ENCODE measurements at regions not wholly inside any gene's neighbourhood (a gene's known extent, or its start where the extent isn't known, plus 50 kb on each side); places are given as distances from the start of the nearest gene placed in this dataset.

DNA sequence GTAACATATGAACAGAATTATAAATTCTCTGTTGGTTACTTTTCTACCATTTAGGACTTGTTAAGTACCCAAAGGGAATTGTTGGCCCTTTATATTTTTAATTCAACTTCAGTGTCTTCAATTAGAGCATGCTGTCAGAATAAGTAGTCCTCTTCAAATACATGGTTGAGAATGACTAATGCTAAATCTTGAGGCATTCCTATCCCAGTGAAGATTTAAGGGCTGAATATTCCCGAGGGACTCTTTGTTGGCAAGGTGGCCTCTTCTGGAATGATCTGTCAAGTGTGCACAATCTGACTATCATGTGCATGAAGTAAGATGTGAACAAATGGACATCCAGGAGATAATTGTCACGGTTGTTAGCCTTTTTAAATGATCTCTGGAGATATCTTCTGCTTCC is 421.7 kb downstream of the BMP2 start:
- no peak for ATAC-seq (replicated peaks)
- DNase-seq: no peak
- Mint-ChIP-seq H3K27ac (no peak overlapping the region), H3K4me3 (no peak overlapping the region), H3K27me3 (no peaks in the 10 kb centered on the region), H3K36me3 (ENCODE audit: insufficient read depth) (no peaks in the 10 kb centered on the region), H3K4me1 (ENCODE audit: low read depth in 2 of 2) (no peaks in the 10 kb centered on the region), H3K9me3 (peaks cover 1 to 21% of the 10 kb centered on the region in 2 donors)

DNA sequence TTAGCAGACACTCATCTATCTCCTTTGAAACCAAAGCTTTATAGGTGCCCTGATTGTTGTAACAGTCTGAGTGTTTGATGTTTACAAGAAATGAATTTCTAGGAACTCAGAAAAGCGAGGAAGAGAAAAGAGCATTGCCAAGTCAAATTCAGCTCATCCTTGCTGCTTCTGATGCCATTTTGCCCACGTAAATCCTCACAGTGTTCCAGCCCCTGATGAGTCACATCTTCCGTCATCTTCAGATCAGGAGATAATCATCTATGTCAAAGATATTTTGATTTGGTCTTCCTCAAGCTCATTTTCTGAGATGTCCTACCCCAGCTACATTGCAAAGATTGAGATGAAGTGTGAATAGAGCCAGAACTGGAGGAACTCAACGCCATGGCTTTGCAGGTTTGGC is 426.2 kb downstream of the BMP2 start:
- DNase-seq (no peak), ATAC-seq (replicated peaks) (no peak)
- H3K4me3 Mint-ChIP-seq: no peak overlapping the region
- H3K27me3 Mint-ChIP-seq: no peaks in the 10 kb centered on the region
- peaks cover 6 to 21% of the 10 kb centered on the region in 2 donors for H3K9me3 Mint-ChIP-seq
- H3K36me3 Mint-ChIP-seq (ENCODE audit: insufficient read depth): no peaks in the 10 kb centered on the region
- H3K27ac Mint-ChIP-seq: no peak overlapping the region
- H3K4me1 Mint-ChIP-seq (ENCODE audit: low read depth in 2 of 2): no peaks in the 10 kb centered on the region

- no peaks in the 10 kb centered on the region for H3K4me1 Mint-ChIP-seq (ENCODE audit: low read depth in 2 of 2)
- no peak overlapping the region for H3K4me3 Mint-ChIP-seq
- no peak for DNase-seq
- no peak overlapping the region for H3K27ac Mint-ChIP-seq
- H3K9me3 Mint-ChIP-seq: peaks cover 8 to 16% of the 10 kb centered on the region in 2 donors
- ATAC-seq (replicated peaks): no peak
- H3K36me3 Mint-ChIP-seq (ENCODE audit: insufficient read depth): no peaks in the 10 kb centered on the region
- no peaks in the 10 kb centered on the region for H3K27me3 Mint-ChIP-seq
These were observed 428.2 kb downstream of the BMP2 start for GRCh38 chr20:7195704-7196103.

GRCh38 chr20:7196481-7196880 is 429.0 kb downstream of the BMP2 start:
- no peak for ATAC-seq (replicated peaks)
- Mint-ChIP-seq H3K4me1 (ENCODE audit: low read depth in 2 of 2) (no peaks in the 10 kb centered on the region), H3K4me3 (no peak overlapping the region), H3K27ac (no peak overlapping the region), H3K9me3 (peaks cover 8% of the 10 kb centered on the region in 2 donors), H3K36me3 (ENCODE audit: insufficient read depth) (no peaks in the 10 kb centered on the region), H3K27me3 (no peaks in the 10 kb centered on the region)
- no peak for DNase-seq

DNA sequence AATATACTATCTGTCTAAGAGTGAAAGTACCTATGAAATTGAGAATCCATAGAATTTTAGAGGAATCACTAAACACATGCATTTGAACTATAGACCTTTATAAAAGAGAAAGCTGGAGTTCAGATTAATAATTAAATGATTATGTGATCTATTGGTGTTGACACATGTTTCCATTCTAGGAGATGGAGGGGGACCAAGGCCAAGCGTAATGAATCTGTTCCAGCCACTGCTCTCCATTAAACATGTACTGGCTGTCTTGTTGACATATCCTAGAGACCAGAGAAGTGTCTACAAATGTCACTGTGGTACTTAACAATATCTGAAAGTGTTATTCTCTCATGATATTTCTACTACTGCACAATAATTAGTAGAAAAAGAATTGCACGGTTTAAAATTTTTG is 432.4 kb downstream of the BMP2 start:
- DNase-seq: no peak
- no peaks in the 10 kb centered on the region for H3K4me1 Mint-ChIP-seq (ENCODE audit: low read depth in 2 of 2)
- no peaks in the 10 kb centered on the region for H3K27me3 Mint-ChIP-seq
- peaks cover 7 to 12% of the 10 kb centered on the region in 2 donors for H3K9me3 Mint-ChIP-seq
- no peak overlapping the region for H3K4me3 Mint-ChIP-seq
- ATAC-seq (replicated peaks): no peak
- no peaks in the 10 kb centered on the region for H3K36me3 Mint-ChIP-seq (ENCODE audit: insufficient read depth)
- H3K27ac Mint-ChIP-seq: no peak overlapping the region

GRCh38 chr20:7207186-7207798 is 439.8 kb downstream of the BMP2 start:
- H3K36me3 Mint-ChIP-seq (ENCODE audit: insufficient read depth): no peaks in the 10 kb centered on the region
- H3K27ac Mint-ChIP-seq: no peak overlapping the region
- no peak overlapping the region for H3K4me3 Mint-ChIP-seq
- H3K9me3 Mint-ChIP-seq: peaks cover 14 to 21% of the 10 kb centered on the region in 2 donors
- no peaks in the 10 kb centered on the region for H3K27me3 Mint-ChIP-seq
- no peak for ATAC-seq (replicated peaks)
- H3K4me1 Mint-ChIP-seq (ENCODE audit: low read depth in 2 of 2): no peaks in the 10 kb centered on the region
- no peak for DNase-seq

- Mint-ChIP-seq H3K27ac (no peak overlapping the region), H3K36me3 (ENCODE audit: insufficient read depth) (no peaks in the 10 kb centered on the region), H3K9me3 (peaks cover 13 to 21% of the 10 kb centered on the region in 2 donors), H3K4me3 (no peak overlapping the region), H3K4me1 (ENCODE audit: low read depth in 2 of 2) (no peaks in the 10 kb centered on the region), H3K27me3 (no peaks in the 10 kb centered on the region)
- DNase-seq: no peak
- no peak for ATAC-seq (replicated peaks)
These were observed 443.4 kb downstream of the BMP2 start for GRCh38 chr20:7210910-7211309.

- ATAC-seq (replicated peaks) (no peak), DNase-seq (no peak)
- H3K27me3 Mint-ChIP-seq: no peaks in the 10 kb centered on the region
- no peak overlapping the region for H3K27ac Mint-ChIP-seq
- H3K36me3 Mint-ChIP-seq (ENCODE audit: insufficient read depth): no peaks in the 10 kb centered on the region
- no peaks in the 10 kb centered on the region for H3K4me1 Mint-ChIP-seq (ENCODE audit: low read depth in 2 of 2)
- H3K9me3 Mint-ChIP-seq: peaks cover 8 to 14% of the 10 kb centered on the region in 2 donors
- no peak overlapping the region for H3K4me3 Mint-ChIP-seq
These were observed 446.7 kb downstream of the BMP2 start for GRCh38 chr20:7214081-7214740.

DNA sequence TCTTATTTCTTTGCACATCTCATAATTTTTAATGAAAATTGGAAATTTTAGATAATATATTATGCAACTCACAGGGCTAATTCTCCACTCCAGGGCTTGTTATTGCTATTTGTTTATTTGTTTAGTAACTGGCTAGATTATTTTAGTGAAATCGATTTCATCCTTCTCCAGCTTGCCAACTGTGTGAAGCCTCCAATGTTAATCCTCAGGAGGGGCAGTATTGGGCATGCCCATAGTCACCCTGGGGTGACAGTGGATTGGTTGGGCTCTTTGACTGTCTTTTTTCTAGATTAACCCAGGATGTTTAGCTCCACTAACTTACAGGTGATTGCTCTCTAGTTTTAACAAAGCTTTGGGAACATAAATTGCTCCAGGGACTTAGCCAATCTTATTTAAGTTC is 450.1 kb downstream of the BMP2 start:
- Mint-ChIP-seq H3K9me3 (peaks cover 0 to 10% of the 10 kb centered on the region in 2 donors), H3K4me1 (ENCODE audit: low read depth in 2 of 2) (no peaks in the 10 kb centered on the region), H3K27ac (no peak overlapping the region), H3K27me3 (no peaks in the 10 kb centered on the region), H3K4me3 (no peak overlapping the region), H3K36me3 (ENCODE audit: insufficient read depth) (no peaks in the 10 kb centered on the region)
- ATAC-seq (replicated peaks) (no peak), DNase-seq (no peak)

GRCh38 chr20:7220755-7221154 is 453.3 kb downstream of the BMP2 start:
- no peaks in the 10 kb centered on the region for H3K27me3 Mint-ChIP-seq
- DNase-seq (no peak), ATAC-seq (replicated peaks) (no peak)
- H3K27ac Mint-ChIP-seq: no peak overlapping the region
- no peaks in the 10 kb centered on the region for H3K4me1 Mint-ChIP-seq (ENCODE audit: low read depth in 2 of 2)
- no peaks in the 10 kb centered on the region for H3K36me3 Mint-ChIP-seq (ENCODE audit: insufficient read depth)
- H3K9me3 Mint-ChIP-seq: peaks cover 9 to 12% of the 10 kb centered on the region in 2 donors
- no peak overlapping the region for H3K4me3 Mint-ChIP-seq

- Mint-ChIP-seq H3K27ac (no peak overlapping the region), H3K27me3 (no peaks in the 10 kb centered on the region), H3K9me3 (peaks cover 12 to 14% of the 10 kb centered on the region in 2 donors), H3K4me1 (ENCODE audit: low read depth in 2 of 2) (no peaks in the 10 kb centered on the region), H3K36me3 (ENCODE audit: insufficient read depth) (no peaks in the 10 kb centered on the region), H3K4me3 (no peak overlapping the region)
- DNase-seq (no peak), ATAC-seq (replicated peaks) (no peak)
These were observed 458.7 kb downstream of the BMP2 start for GRCh38 chr20:7226156-7226555.

DNA sequence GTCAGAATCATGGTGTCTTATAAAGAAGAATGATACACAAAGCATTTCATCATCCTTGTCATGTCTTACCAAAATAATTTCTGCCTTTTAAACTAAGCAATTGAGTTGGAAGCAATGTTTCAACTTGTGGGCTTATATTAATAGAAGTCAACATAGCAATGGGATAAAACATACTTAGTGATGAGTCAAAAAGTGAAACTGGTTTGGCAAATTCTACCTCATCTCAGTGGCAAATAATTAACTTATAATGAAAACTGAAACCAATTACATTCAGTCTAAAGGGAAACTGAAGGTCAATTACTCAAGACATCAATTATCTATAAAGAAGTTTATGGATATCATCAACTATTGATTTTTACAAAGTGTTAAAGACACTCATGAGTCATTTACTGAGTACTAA is 463.8 kb downstream of the BMP2 start:
- H3K27me3 Mint-ChIP-seq: no peaks in the 10 kb centered on the region
- ATAC-seq (replicated peaks) (no peak), DNase-seq (no peak)
- peaks cover 0 to 7% of the 10 kb centered on the region in 2 donors for H3K9me3 Mint-ChIP-seq
- H3K4me1 Mint-ChIP-seq (ENCODE audit: low read depth in 2 of 2): no peaks in the 10 kb centered on the region
- H3K36me3 Mint-ChIP-seq (ENCODE audit: insufficient read depth): no peaks in the 10 kb centered on the region
- no peak overlapping the region for H3K4me3 Mint-ChIP-seq
- no peak overlapping the region for H3K27ac Mint-ChIP-seq

DNA sequence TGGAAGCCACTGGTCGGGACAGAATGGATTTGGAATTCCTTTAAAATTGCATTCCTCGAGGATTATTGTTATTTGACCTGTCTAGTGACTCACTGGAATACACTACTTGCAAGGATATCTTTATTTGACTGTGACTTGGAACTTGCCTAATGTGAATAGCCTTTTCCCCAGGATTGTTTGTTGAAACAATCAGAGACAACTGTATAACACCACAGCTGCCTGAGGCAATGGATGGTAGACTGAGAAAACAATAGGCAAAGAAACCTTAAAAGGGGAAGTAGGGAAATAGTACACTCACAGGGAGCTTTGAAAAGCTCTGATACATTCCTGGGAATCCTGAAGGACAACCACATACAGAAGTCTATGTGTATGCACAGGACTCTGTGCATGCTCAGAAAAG is 465.3 kb downstream of the BMP2 start:
- Mint-ChIP-seq H3K9me3 (peaks cover 0 to 5% of the 10 kb centered on the region in 2 donors), H3K27ac (no peak overlapping the region), H3K4me3 (no peak overlapping the region), H3K27me3 (no peaks in the 10 kb centered on the region), H3K36me3 (ENCODE audit: insufficient read depth) (no peaks in the 10 kb centered on the region), H3K4me1 (ENCODE audit: low read depth in 2 of 2) (no peaks in the 10 kb centered on the region)
- DNase-seq (no peak), ATAC-seq (replicated peaks) (no peak)

DNA sequence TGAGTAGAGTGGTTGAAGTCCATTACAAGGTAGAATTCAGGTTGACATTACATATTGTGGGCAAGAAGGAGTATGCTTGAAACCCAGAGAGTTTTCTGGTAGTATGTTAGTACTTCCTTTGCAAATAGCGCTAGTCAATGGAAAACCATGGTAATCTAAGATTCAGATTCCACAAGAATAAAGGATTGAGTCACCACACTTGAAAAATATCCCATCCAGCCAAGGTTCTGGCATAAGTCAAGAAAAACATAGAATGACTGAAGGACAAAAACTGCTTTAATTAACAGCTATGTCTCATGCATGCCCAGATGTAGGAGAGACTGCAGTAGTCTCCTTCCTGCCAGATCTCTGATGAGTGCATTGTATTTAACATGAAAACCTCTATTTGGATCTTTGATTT is 469.8 kb downstream of the BMP2 start:
- DNase-seq: no peak
- no peak overlapping the region for H3K27ac Mint-ChIP-seq
- no peaks in the 10 kb centered on the region for H3K27me3 Mint-ChIP-seq
- H3K4me3 Mint-ChIP-seq: no peak overlapping the region
- no peaks in the 10 kb centered on the region for H3K4me1 Mint-ChIP-seq (ENCODE audit: low read depth in 2 of 2)
- no peaks in the 10 kb centered on the region for H3K36me3 Mint-ChIP-seq (ENCODE audit: insufficient read depth)
- peaks cover 5 to 15% of the 10 kb centered on the region in 2 donors for H3K9me3 Mint-ChIP-seq
- ATAC-seq (replicated peaks): no peak

All from effector memory CD8-positive, alpha-beta T cell (primary cell).